K562 (cell line): ENCODE measurements at regions not wholly inside any gene's neighbourhood (a gene's known extent, or its start where the extent isn't known, plus 50 kb on each side); places are given as distances from the start of the nearest gene placed in this dataset.

Source experiments
- ATAC-seq: fragments of 200-7000 bp; cut with Tn5 transposase; 3 replicates; pipeline ENCODE4 v1.9.1; 2020; ENCODE audit warnings: moderate library complexity
- BruUV-seq: library from RNA; stranded (reverse); fragments of 400-500 nt; replicated peaks from 2 replicates; lab custom pipeline; 2021; lab: Mats Ljungman, UMichigan
- CTCF ChIA-PET: fragments of 300-600 bp; formaldehyde crosslinking; extraction: SDS; loops from one replicate; lab custom pipeline; 2021; ENCODE audit warnings: low intra/inter-chr PET ratio; lab: Yijun Ruan, JAX
- POLR2A ChIA-PET: fragments of 300-600, 350-650 bp; sonication (Branson Sonifier 250); formaldehyde crosslinking; extraction: SDS; loops from one replicate; lab custom pipeline; 2021; ENCODE audit warnings: antibody characterized with exemption, inconsistent platforms; lab: Yijun Ruan, JAX
- DNase-seq, 4 experiments: peaks; one replicate each; pipeline versions ENCODE4 v3.0.0 to v3.0.0-alpha.2; 2011 to 2018; ENCODE audit warnings: low spot score in 3 of 4, mixed read lengths in 3 of 4; ENCODE audit errors: extremely low read depth in 1 of 4
- FAIRE-seq: peaks from 2 replicates; lab custom pipeline; 2011; peaks lifted over from hg19 to GRCh38; lab: Jason Lieb, UNC
- H2AFZ ChIP-seq: 2 replicates; pipeline ENCODE4 v1.6.0; 2011; ENCODE audit warnings: low read depth, low read length, control low read depth, inconsistent platforms
- H3K27ac ChIP-seq: fragments of 200-600 bp; 3 replicates; pipeline ENCODE4 v1.8.0; 2011; ENCODE audit warnings: low read depth, mild to moderate bottlenecking, control low read depth, inconsistent platforms, low read length, moderate library complexity, mixed read lengths; ENCODE audit errors: extremely low read depth
- H3K27me3 ChIP-seq, 2 experiments: fragments of 300-600 bp in 1 of 2; 2 replicates in 1 of 2; 3 replicates in 1 of 2; pipeline versions ENCODE4 v1.6.0 to v1.8.0; 2011; ENCODE audit warnings: inconsistent platforms in 2 of 2, low read length in 2 of 2, mild to moderate bottlenecking in 1 of 2, mixed read lengths in 1 of 2, moderate library complexity in 1 of 2; ENCODE audit not compliant: control insufficient read depth in 2 of 2, insufficient read depth in 2 of 2
- H3K36me3 ChIP-seq: fragments of 300-600 bp; 3 replicates; pipeline ENCODE4 v1.8.0; 2011; ENCODE audit warnings: mild to moderate bottlenecking, low read length, inconsistent platforms; ENCODE audit not compliant: control insufficient read depth, insufficient read depth
- H3K4me1 ChIP-seq, 2 experiments: fragments of 200-600 bp in 1 of 2; replicated peaks in 1 of 2; 2 replicates in 1 of 2; 3 replicates in 1 of 2; pipeline versions ENCODE4 v1.5.1 to v1.8.0; 2011; ENCODE audit warnings: inconsistent platforms in 2 of 2, low read length in 2 of 2, mild to moderate bottlenecking in 1 of 2, mixed read lengths in 1 of 2, moderate library complexity in 1 of 2; ENCODE audit not compliant: control insufficient read depth in 2 of 2, insufficient read depth in 2 of 2
- H3K4me2 ChIP-seq: 2 replicates; pipeline ENCODE4 v1.6.1; 2011; ENCODE audit warnings: low read length, control low read depth, inconsistent platforms, mixed read lengths; ENCODE audit not compliant: insufficient read depth
- H3K4me3 ChIP-seq: fragments of 200-600 bp; sonication (generic), shearing (Covaris generic); 2 replicates; pipeline ENCODE4 v1.5.1; 2016; ENCODE audit warnings: control low read depth, inconsistent platforms
- H3K79me2 ChIP-seq: fragments of 200-600 bp; 3 replicates; pipeline ENCODE4 v1.8.0; 2011; ENCODE audit warnings: low read length, inconsistent platforms; ENCODE audit not compliant: control insufficient read depth, insufficient read depth
- H3K9ac ChIP-seq, 2 experiments: 2 replicates each; pipeline versions ENCODE4 v1.6.0 to v1.6.1; 2011; ENCODE audit warnings: low read depth in 2 of 2, low read length in 2 of 2, control low read depth in 1 of 2, inconsistent platforms in 1 of 2, mild to moderate bottlenecking in 1 of 2, mixed read lengths in 1 of 2; ENCODE audit not compliant: insufficient read depth in 1 of 2
- H3K9me1 ChIP-seq: one replicate; pipeline ENCODE4 v1.6.0; 2011; ENCODE audit warnings: inconsistent platforms, mild to moderate bottlenecking, low read length, moderate library complexity; ENCODE audit not compliant: control insufficient read depth, insufficient read depth
- H3K9me3 ChIP-seq: replicated peaks from 2 replicates; pipeline ENCODE4 v1.5.1; 2011; ENCODE audit warnings: low read depth, low read length, inconsistent platforms; ENCODE audit not compliant: control insufficient read depth, insufficient read depth
- H4K20me1 ChIP-seq: replicated peaks from 2 replicates; pipeline ENCODE4 v1.6.1; 2011; ENCODE audit warnings: low read length, inconsistent platforms, mixed read lengths; ENCODE audit not compliant: control insufficient read depth, insufficient read depth
- CEBPG ChIP-seq, 3 experiments: fragments of 200-800 bp in 1 of 3; sonication (Bioruptor generic) in 1 of 3; sonication (generic) in 1 of 3; formaldehyde crosslinking in 1 of 3; IDR thresholded peaks in 2 of 3; conservative IDR thresholded peaks in 1 of 3; 2 replicates each; pipeline versions ENCODE4 v1.6.1 to v1.8.0; 2016 to 2022; ENCODE audit warnings: missing compliant biosample characterization in 2 of 3, missing genetic modification characterization in 2 of 3, mild to moderate bottlenecking in 1 of 3, missing genetic modification reagents in 1 of 3
- CHD4 ChIP-seq: fragments of 200-600 bp; sonication (generic); IDR thresholded peaks from 3 replicates; pipeline ENCODE4 v1.6.1; 2012; ENCODE audit warnings: low read depth, mild to moderate bottlenecking, mixed read lengths, low read length, inconsistent platforms; ENCODE audit not compliant: insufficient read depth, insufficient replicate concordance, poor library complexity, severe bottlenecking
- E2F8 ChIP-seq: fragments of 450-650 bp; IDR thresholded peaks from 2 replicates; pipeline ENCODE4 v1.7.1; 2018; ENCODE audit warnings: mild to moderate bottlenecking, low read depth; ENCODE audit not compliant: partially characterized antibody
- HNRNPH1 ChIP-seq: fragments of 200-400 bp; formaldehyde crosslinking; optimal IDR thresholded peaks from 2 replicates; pipeline ENCODE3; 2017; ENCODE audit warnings: low read depth, mild to moderate bottlenecking, low read length, moderate library complexity
- MAZ ChIP-seq, 2 experiments: fragments of 450-650 bp in 1 of 2; sonication (generic) in 1 of 2; formaldehyde crosslinking; IDR thresholded peaks in 1 of 2; conservative IDR thresholded peaks in 1 of 2; 2 replicates each; pipeline versions ENCODE4 v1.4.0 to v1.5.0; 2020; ENCODE audit warnings: mild to moderate bottlenecking in 1 of 2, missing genetic modification reagents in 1 of 2
- TEAD1 ChIP-seq, 2 experiments: fragments of 450-650 bp in 1 of 2; sonication (generic) in 1 of 2; formaldehyde crosslinking; IDR thresholded peaks; 2 replicates each; pipeline versions ENCODE4 v1.4.0 to v1.8.0; 2020 to 2022; ENCODE audit warnings: mild to moderate bottlenecking in 2 of 2, missing genetic modification reagents in 1 of 2
- ZBTB40 ChIP-seq, 2 experiments: fragments of 450-650 bp in 1 of 2; sonication (generic) in 1 of 2; formaldehyde crosslinking in 1 of 2; IDR thresholded peaks; 2 replicates each; pipeline versions ENCODE4 v1.7.1 to v1.9.0; 2016 to 2022; ENCODE audit warnings: inconsistent platforms in 1 of 2, mild to moderate bottlenecking in 1 of 2, missing genetic modification reagents in 1 of 2
- ZNF586 ChIP-seq: fragments of 450-650 bp; formaldehyde crosslinking; conservative IDR thresholded peaks from 2 replicates; pipeline ENCODE4 v1.4.0; 2020; ENCODE audit warnings: mild to moderate bottlenecking, moderate library complexity
- ZNF717 ChIP-seq: fragments of 250-450 bp; sonication (Bioruptor Pico); IDR thresholded peaks from 2 replicates; pipeline ENCODE4 v1.5.0; 2021
- in situ Hi-C: fragments of 300-500 bp; cut with MboI; formaldehyde crosslinking; loops from 4 replicates; pipeline ENCODE4 v1.15.0; 2018; ENCODE audit warnings: inconsistent platforms, mixed read lengths
- intact Hi-C: fragments of 100-400 bp; cut with micrococcal nuclease; formaldehyde crosslinking; loops from 2 replicates; pipeline ENCODE4 v1.14.2; 2022

GRCh38 chr6:23537828-23538227 lies 588.2 kb upstream of the NRSN1 start:
- in situ Hi-C loops = no loop called here
- ATAC-seq = no peak
- TF ChIP-seq ZNF717 (CRISPR knock-in tag) (no peak), E2F8 (no peak), TEAD1 (CRISPR knock-in tag; IDR thresholded peaks at IDR 0.05) (no peak), CHD4 (no peak), ZBTB40 (IDR thresholded peaks at IDR 0.05) (no peak), ZBTB40 (CRISPR knock-in tag; IDR thresholded peaks at IDR 0.05) (no peak), MAZ (CRISPR knock-in tag; conservative IDR thresholded peaks at IDR 0.05 in 1 of 2, IDR thresholded peaks at IDR 0.05 in 1 of 2) (no peak), ZNF586 (CRISPR knock-in tag) (no peak), HNRNPH1 (no peak), CEBPG (CRISPR knock-in tag; IDR thresholded peaks at IDR 0.05) (no peak), CEBPG (tag; conservative IDR thresholded peaks at IDR 0.05 in 1 of 2, IDR thresholded peaks at IDR 0.05 in 1 of 2) (no peak)

More at GRCh38 chr6:23537828-23538227, 588.2 kb upstream of the NRSN1 start:
- no peaks in the 10 kb centered on the region for H3K36me3 ChIP-seq
- POLR2A ChIA-PET = no interaction called here
- no TSS peak for BruUV-seq
- DNase-seq = no peak
- H2AFZ ChIP-seq = no peak overlapping the region
- no peaks in the 10 kb centered on the region for H3K27me3 ChIP-seq
- CTCF ChIA-PET = no interaction called here
- FAIRE-seq = no peak
- no peak overlapping the region for H3K4me3 ChIP-seq
- H3K9me1 ChIP-seq = no peaks in the 10 kb centered on the region
- no peaks in the 10 kb centered on the region for H3K4me1 ChIP-seq
- H3K9me3 ChIP-seq = no peaks in the 10 kb centered on the region
- H3K27ac ChIP-seq = no peak overlapping the region
- H3K4me2 ChIP-seq = no peak overlapping the region
- no peaks in the 10 kb centered on the region for H3K79me2 ChIP-seq
- H3K9ac ChIP-seq = no peak overlapping the region
- no peaks in the 10 kb centered on the region for H4K20me1 ChIP-seq
- intact Hi-C loops = no loop called here
